IMR-90 (cell line): ENCODE measurements at regions not wholly inside any gene's neighbourhood (a gene's known extent, or its start where the extent isn't known, plus 50 kb on each side); places are given as distances from the start of the nearest gene placed in this dataset.

Experiments used
- ATAC-seq: fragments of 200-7000 bp; cut with Tn5 transposase; 2 replicates; pipeline ENCODE4 v1.9.1; 2020; ENCODE audit warnings: low read depth, mild to moderate bottlenecking, moderate library complexity
- BruUV-seq: library from RNA; stranded (reverse); fragments of 400-500 nt; replicated peaks from 2 replicates; lab custom pipeline; 2021; lab: Mats Ljungman, UMichigan
- CTCF ChIA-PET: fragments of 300-600 bp; formaldehyde crosslinking; extraction: SDS; loops from one replicate; lab custom pipeline; 2021; ENCODE audit warnings: antibody characterized with exemption; lab: Yijun Ruan, JAX
- POLR2A ChIA-PET: fragments of 300-600 bp; sonication (Branson Sonifier 250); formaldehyde crosslinking; loops from one replicate; lab custom pipeline; 2022; ENCODE audit warnings: antibody characterized with exemption; ENCODE audit not compliant: unreplicated experiment; lab: Charles Lee
- DNase-seq: peaks from one replicate; pipeline ENCODE4 v3.0.0; 2013
- H2AFZ ChIP-seq: replicated peaks from 2 replicates; pipeline ENCODE3; 2013; ENCODE audit warnings: low read length, mild to moderate bottlenecking; ENCODE audit not compliant: poor library complexity
- H2AK5ac ChIP-seq: 2 replicates; pipeline ENCODE4 v1.6.1; 2013; ENCODE audit warnings: low read depth, low read length, inconsistent platforms
- H2AK9ac ChIP-seq: replicated peaks from 2 replicates; pipeline ENCODE3; 2013; ENCODE audit warnings: mild to moderate bottlenecking, low read depth, low read length, moderate library complexity; ENCODE audit not compliant: poor library complexity
- H2BK120ac ChIP-seq: 2 replicates; pipeline ENCODE4 v1.6.1; 2013; ENCODE audit warnings: low read depth, low read length, inconsistent platforms
- H2BK15ac ChIP-seq: 3 replicates; pipeline ENCODE4 v1.6.1; 2013; ENCODE audit warnings: low read depth, low read length, inconsistent platforms
- H2BK20ac ChIP-seq: 2 replicates; pipeline ENCODE4 v1.6.1; 2013; ENCODE audit warnings: low read depth, mild to moderate bottlenecking, inconsistent platforms, low read length, moderate library complexity
- H2BK5ac ChIP-seq: 2 replicates; pipeline ENCODE4 v1.6.1; 2013; ENCODE audit warnings: mild to moderate bottlenecking, low read depth, low read length, inconsistent platforms; ENCODE audit not compliant: poor library complexity, severe bottlenecking
- H3K14ac ChIP-seq: replicated peaks from 2 replicates; pipeline ENCODE4 v1.6.1; 2013; ENCODE audit warnings: low read depth, low read length, inconsistent platforms
- H3K18ac ChIP-seq: 2 replicates; pipeline ENCODE4 v1.6.1; 2013; ENCODE audit warnings: low read depth, low read length, control low read depth
- H3K23ac ChIP-seq: 2 replicates; pipeline ENCODE4 v1.6.1; 2013; ENCODE audit warnings: low read depth, low read length, inconsistent platforms
- H3K27ac ChIP-seq: 2 replicates; pipeline ENCODE4 v1.5.1; 2013; ENCODE audit warnings: mild to moderate bottlenecking, control low read depth, low read length; ENCODE audit not compliant: insufficient read depth
- H3K27me3 ChIP-seq: 2 replicates; pipeline ENCODE4 v1.6.1; 2013; ENCODE audit warnings: low read length; ENCODE audit not compliant: control insufficient read depth, insufficient read depth
- H3K36me3 ChIP-seq: 2 replicates; pipeline ENCODE4 v1.6.1; 2013; ENCODE audit warnings: low read length, mixed read lengths; ENCODE audit not compliant: control insufficient read depth, insufficient read depth
- H3K4ac ChIP-seq: 2 replicates; pipeline ENCODE4 v1.6.1; 2013; ENCODE audit warnings: low read depth, low read length, inconsistent platforms
- H3K4me1 ChIP-seq: 2 replicates; pipeline ENCODE4 v1.6.1; 2013; ENCODE audit warnings: low read length, mixed read lengths; ENCODE audit not compliant: control insufficient read depth, insufficient read depth
- H3K4me2 ChIP-seq: 2 replicates; pipeline ENCODE4 v1.6.1; 2013; ENCODE audit warnings: low read depth, mild to moderate bottlenecking, control low read depth, low read length, moderate library complexity
- H3K4me3 ChIP-seq: 2 replicates; pipeline ENCODE4 v1.5.1; 2013; ENCODE audit warnings: low read depth, mild to moderate bottlenecking, control low read depth, low read length, moderate library complexity; ENCODE audit not compliant: insufficient read depth
- H3K56ac ChIP-seq: 2 replicates; pipeline ENCODE4 v1.6.1; 2013; ENCODE audit warnings: low read length, inconsistent platforms; ENCODE audit not compliant: insufficient read depth; ENCODE audit errors: extremely low read depth
- H3K79me1 ChIP-seq, 2 experiments: 2 replicates each; pipeline ENCODE4 v1.6.1; 2013; ENCODE audit warnings: low read length in 2 of 2, inconsistent platforms in 1 of 2, low read depth in 1 of 2
- H3K9ac ChIP-seq: 2 replicates; pipeline ENCODE4 v1.6.1; 2013; ENCODE audit warnings: low read depth, low read length, control low read depth
- H3K9me1 ChIP-seq: 2 replicates; pipeline ENCODE4 v1.6.1; 2013; ENCODE audit warnings: low read length, inconsistent platforms; ENCODE audit not compliant: insufficient read depth
- H3K9me3 ChIP-seq: 2 replicates; pipeline ENCODE4 v1.6.1; 2013; ENCODE audit warnings: low read length; ENCODE audit not compliant: control insufficient read depth, insufficient read depth
- H4K20me1 ChIP-seq: 2 replicates; pipeline ENCODE4 v1.6.1; 2013; ENCODE audit warnings: low read length, inconsistent platforms; ENCODE audit not compliant: insufficient read depth
- H4K5ac ChIP-seq: 2 replicates; pipeline ENCODE4 v1.6.1; 2013; ENCODE audit warnings: mild to moderate bottlenecking, low read depth, low read length, control low read depth
- H4K8ac ChIP-seq, 2 experiments: 2 replicates each; pipeline ENCODE4 v1.6.1; 2013; ENCODE audit warnings: low read depth in 2 of 2, low read length in 2 of 2, control low read depth in 1 of 2, inconsistent platforms in 1 of 2
- H4K91ac ChIP-seq: 2 replicates; pipeline ENCODE4 v1.6.1; 2013; ENCODE audit warnings: low read depth, low read length, inconsistent platforms; ENCODE audit not compliant: insufficient read depth
- BHLHE40 ChIP-seq: fragments of 150-350 bp; IDR thresholded peaks from 2 replicates; pipeline ENCODE4 v1.6.1; 2016; ENCODE audit warnings: mild to moderate bottlenecking, low read depth, low read length
- CEBPB ChIP-seq: IDR thresholded peaks from 2 replicates; pipeline ENCODE4 v1.6.1; 2012; ENCODE audit warnings: low read depth, low read length, improper control_type of control experiment
- CHD1 ChIP-seq: IDR thresholded peaks from 2 replicates; pipeline ENCODE4 v1.6.1; 2012; ENCODE audit warnings: low read depth, low read length, improper control_type of control experiment
- CTCF ChIP-seq: conservative IDR thresholded peaks from 2 replicates; pipeline ENCODE4 v1.5.1; 2012; ENCODE audit warnings: mild to moderate bottlenecking, low read depth, low read length, improper control_type of control experiment
- FOS ChIP-seq: fragments of 150-350 bp; IDR thresholded peaks from 2 replicates; pipeline ENCODE4 v1.6.1; 2016; ENCODE audit warnings: low read depth, low read length
- MAFK ChIP-seq: IDR thresholded peaks from 2 replicates; pipeline ENCODE4 v1.6.1; 2012; ENCODE audit warnings: low read depth, low read length, improper control_type of control experiment
- MAZ ChIP-seq: IDR thresholded peaks from 2 replicates; pipeline ENCODE4 v1.6.1; 2012; ENCODE audit warnings: low read depth, mild to moderate bottlenecking, low read length, improper control_type of control experiment, moderate library complexity, borderline replicate concordance
- MXI1 ChIP-seq: IDR thresholded peaks from 2 replicates; pipeline ENCODE4 v1.6.1; 2012; ENCODE audit warnings: low read depth, mild to moderate bottlenecking, low read length, moderate library complexity, borderline replicate concordance
- NFE2L2 ChIP-seq: fragments of 150-350 bp; IDR thresholded peaks from 2 replicates; pipeline ENCODE4 v1.6.1; 2016; ENCODE audit warnings: low read depth, mild to moderate bottlenecking, low read length
- POLR2A ChIP-seq: IDR thresholded peaks from 2 replicates; pipeline ENCODE4 v1.6.1; 2012; ENCODE audit warnings: mild to moderate bottlenecking, low read depth, low read length
- RAD21 ChIP-seq: IDR thresholded peaks from 2 replicates; pipeline ENCODE4 v1.6.1; 2012; ENCODE audit warnings: low read length, improper control_type of control experiment
- RFX5 ChIP-seq: IDR thresholded peaks from 2 replicates; pipeline ENCODE4 v1.8.0; 2012; ENCODE audit warnings: low read depth, mild to moderate bottlenecking, low read length, moderate library complexity
- SMC3 ChIP-seq: fragments of 150-350 bp; IDR thresholded peaks from 2 replicates; pipeline ENCODE4 v1.6.1; 2016; ENCODE audit warnings: low read depth, mild to moderate bottlenecking, antibody characterized with exemption, low read length, moderate library complexity
- USF2 ChIP-seq: fragments of 150-350 bp; IDR thresholded peaks from 2 replicates; pipeline ENCODE4 v1.6.1; 2017; ENCODE audit warnings: mild to moderate bottlenecking, antibody characterized with exemption, low read length, low read depth
- WGBS, 2 experiments: methylation state at CpG; one replicate each; pipeline versions ENCODE4 v1.1.5 to v1.1.7; 2013; ENCODE audit warnings: missing lambda C conversion rate in 2 of 2; ENCODE audit not compliant: insufficient read length in 1 of 2; ENCODE audit errors: extremely low coverage in 2 of 2; 5-methylcytosine and 5-hydroxymethylcytosine counted together
- dilution Hi-C: fragments of 300-500 bp; cut with HindIII; formaldehyde crosslinking; loops from one replicate; pipeline ENCODE4 v1.14.3; 2018; ENCODE audit warnings: low sequenced_read_pairs; ENCODE audit not compliant: unreplicated experiment
- in situ Hi-C: fragments of 300-500 bp; cut with MboI; formaldehyde crosslinking; loops from 3 replicates; pipeline ENCODE4 v1.14.3; 2019; ENCODE audit warnings: low sequenced_read_pairs, inconsistent platforms, mixed read lengths
- intact Hi-C: fragments of 100-400 bp; cut with micrococcal nuclease; formaldehyde crosslinking; loops from 2 replicates; pipeline ENCODE4 v1.10.0; 2022

GRCh38 chr1:244235157-244235556 is 184.1 kb downstream of the ZBTB18 start:
- DNase-seq, result peak; percentile 19
- H3K9ac ChIP-seq, result no peak overlapping the region
- no peaks in the 10 kb centered on the region for H3K9me3 ChIP-seq
- H4K8ac ChIP-seq, result no peak overlapping the region
- no peaks in the 10 kb centered on the region for H3K79me1 ChIP-seq
- H3K27ac ChIP-seq, result no peak overlapping the region
- in situ Hi-C loops, result no loop called here
- WGBS, 2 experiments, result no CpG with 5 or more reads among the region's 2 CpGs
- no peak overlapping the region for H3K14ac ChIP-seq
- H3K18ac ChIP-seq, result no peak overlapping the region
- CTCF ChIA-PET, result no interaction called here
- no peak for TF ChIP-seq SMC3
- TF ChIP-seq CHD1, result no peak
- no peak for TF ChIP-seq RFX5
- TF ChIP-seq POLR2A, result no peak
- TF ChIP-seq CEBPB, result no peak
- TF ChIP-seq CTCF, result no peak
- no peak for TF ChIP-seq BHLHE40
- no peak for TF ChIP-seq FOS
- no peak for TF ChIP-seq MXI1
- TF ChIP-seq RAD21, result no peak
- no peak for TF ChIP-seq USF2
- TF ChIP-seq NFE2L2, result no peak
- TF ChIP-seq MAZ, result no peak
- no peak for TF ChIP-seq MAFK
- H4K91ac ChIP-seq, result no peak overlapping the region
- H3K4me3 ChIP-seq, result no peak overlapping the region
- H4K20me1 ChIP-seq, result no peaks in the 10 kb centered on the region
- intact Hi-C loops, result no loop called here
- no peak overlapping the region for H2AK5ac ChIP-seq
- no peak overlapping the region for H2AFZ ChIP-seq
- no peaks in the 10 kb centered on the region; the same call in 1 of the 2 replicates for H3K27me3 ChIP-seq
- H4K5ac ChIP-seq, result no peak overlapping the region
- ATAC-seq, result no peak
- no TSS peak for BruUV-seq
- H3K23ac ChIP-seq, result no peak overlapping the region
- dilution Hi-C loops, result no loop called here
- H3K56ac ChIP-seq, result no peak overlapping the region
- H2BK120ac ChIP-seq, result no peak overlapping the region
- 0 out of 2 replicates have a peak, but pooled peaks cover 5% of the 10 kb centered on the region for H3K9me1 ChIP-seq
- H2BK20ac ChIP-seq, result no peak overlapping the region
- H3K4me1 ChIP-seq, result peaks cover 13% of the 10 kb centered on the region
- POLR2A ChIA-PET, result no interaction called here
- no peak overlapping the region for H3K4me2 ChIP-seq
- H2AK9ac ChIP-seq, result no peak overlapping the region
- no peaks in the 10 kb centered on the region for H3K36me3 ChIP-seq
- no peak overlapping the region for H2BK5ac ChIP-seq
- H3K4ac ChIP-seq, result no peak overlapping the region
- no peak overlapping the region for H2BK15ac ChIP-seq
